Keratinocyte (primary cell): ENCODE measurements at regions not wholly inside any gene's neighbourhood (a gene's known extent, or its start where the extent isn't known, plus 50 kb on each side); places are given as distances from the start of the nearest gene placed in this dataset.

ENCODE experiments used
- EZH2 ChIP-seq: IDR thresholded peaks from one replicate; pipeline ENCODE4 v1.6.1; 2012; ENCODE audit warnings: inconsistent platforms, mild to moderate bottlenecking, low read length, moderate library complexity
- TF ChIP-seq, protein P1 (sequence below), 3 experiments: IDR thresholded peaks in 1 of 3; conservative IDR thresholded peaks in 1 of 3; optimal IDR thresholded peaks in 1 of 3; 2 replicates in 2 of 3; 3 replicates in 1 of 3; pipeline versions ENCODE3 to v1.5.1; 2011; ENCODE audit warnings: low read length in 3 of 3, mild to moderate bottlenecking in 3 of 3, moderate library complexity in 2 of 3, control low read depth in 1 of 3, inconsistent platforms in 1 of 3; ENCODE audit not compliant: insufficient read depth in 2 of 3; ENCODE audit errors: extremely low read depth in 1 of 3

DNA sequence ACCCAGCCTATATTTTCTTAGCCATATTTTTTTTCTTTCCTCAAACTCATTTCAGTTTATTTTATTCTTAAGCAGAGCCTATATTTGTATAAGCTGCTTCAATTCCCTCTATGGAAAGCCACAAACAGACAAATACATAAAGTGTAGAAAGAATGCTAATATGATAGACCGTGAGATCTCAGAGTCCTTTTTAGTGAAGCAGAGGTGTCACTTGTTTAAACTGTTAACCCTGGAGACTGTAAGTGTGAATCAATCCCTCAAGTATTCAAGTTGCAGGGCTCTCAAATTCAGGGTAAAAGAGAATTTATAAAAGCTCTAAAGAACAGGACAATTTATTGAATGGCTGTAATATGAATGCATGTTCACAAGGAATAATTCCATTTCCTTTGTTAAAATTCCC, 72.2 kb upstream of the BHLHE40 start:
- TF ChIP-seq, protein P1, sequence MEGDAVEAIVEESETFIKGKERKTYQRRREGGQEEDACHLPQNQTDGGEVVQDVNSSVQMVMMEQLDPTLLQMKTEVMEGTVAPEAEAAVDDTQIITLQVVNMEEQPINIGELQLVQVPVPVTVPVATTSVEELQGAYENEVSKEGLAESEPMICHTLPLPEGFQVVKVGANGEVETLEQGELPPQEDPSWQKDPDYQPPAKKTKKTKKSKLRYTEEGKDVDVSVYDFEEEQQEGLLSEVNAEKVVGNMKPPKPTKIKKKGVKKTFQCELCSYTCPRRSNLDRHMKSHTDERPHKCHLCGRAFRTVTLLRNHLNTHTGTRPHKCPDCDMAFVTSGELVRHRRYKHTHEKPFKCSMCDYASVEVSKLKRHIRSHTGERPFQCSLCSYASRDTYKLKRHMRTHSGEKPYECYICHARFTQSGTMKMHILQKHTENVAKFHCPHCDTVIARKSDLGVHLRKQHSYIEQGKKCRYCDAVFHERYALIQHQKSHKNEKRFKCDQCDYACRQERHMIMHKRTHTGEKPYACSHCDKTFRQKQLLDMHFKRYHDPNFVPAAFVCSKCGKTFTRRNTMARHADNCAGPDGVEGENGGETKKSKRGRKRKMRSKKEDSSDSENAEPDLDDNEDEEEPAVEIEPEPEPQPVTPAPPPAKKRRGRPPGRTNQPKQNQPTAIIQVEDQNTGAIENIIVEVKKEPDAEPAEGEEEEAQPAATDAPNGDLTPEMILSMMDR (optimal IDR thresholded peaks at IDR 0.05 in 1 of 3, IDR thresholded peaks at IDR 0.05 in 1 of 3, conservative IDR thresholded peaks at IDR 0.05 in 1 of 3; ENCODE audit: extremely low read depth in 1 of 3, insufficient read depth in 2 of 3, low read length in 3 of 3) = no peak
- TF ChIP-seq EZH2 = no peak
